ENCODE measurements at regions not wholly inside any gene's neighbourhood (a gene's known extent, or its start where the extent isn't known, plus 50 kb on each side); places are given as distances from the start of the nearest gene placed in this dataset.

DNA sequence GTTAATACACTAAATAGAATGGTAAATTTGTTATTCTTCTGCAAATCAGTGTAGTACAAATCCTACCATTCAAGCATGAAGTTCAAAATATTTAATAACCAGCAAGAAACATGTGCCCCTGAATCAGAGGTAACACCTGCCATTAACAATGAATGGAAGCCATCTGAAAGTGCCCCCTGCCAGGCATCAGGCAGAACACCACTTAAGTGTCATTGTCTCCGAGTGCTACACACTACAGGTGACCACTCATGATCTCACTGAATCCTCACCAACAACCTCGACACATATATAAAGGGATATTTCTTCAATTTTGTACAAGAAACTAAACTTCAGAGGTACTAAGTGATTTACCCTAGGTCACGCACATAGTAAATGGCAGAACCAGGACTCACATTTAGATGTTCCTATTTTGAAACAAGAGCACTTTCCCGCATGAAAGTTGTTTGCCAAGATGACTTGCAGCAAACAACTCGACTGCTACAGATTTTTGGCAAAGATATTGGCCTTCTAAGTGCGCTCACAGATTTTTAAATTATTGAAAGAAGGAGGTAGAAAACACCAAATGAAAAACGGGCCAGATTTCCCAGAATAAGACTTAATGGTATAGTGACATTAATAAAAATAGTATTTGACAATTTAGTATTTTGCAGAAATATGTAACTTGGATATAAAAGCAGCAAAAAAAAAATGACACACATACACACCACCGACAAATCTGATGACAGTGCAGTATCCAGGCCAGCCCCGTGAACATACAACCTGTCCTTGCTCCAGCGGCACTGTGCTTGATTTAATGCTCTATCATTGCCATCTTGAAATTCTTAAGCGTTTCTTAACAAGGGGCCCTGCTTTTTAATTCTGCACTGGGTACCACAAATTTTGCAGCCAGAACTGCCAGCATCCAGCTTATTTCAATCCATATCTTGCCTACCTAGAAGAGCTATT is 274.5 kb downstream of the ALDH8A1 start:
- 77 to 88% (median 87%) methylated on average over 11 of the region's 11 CpGs for WGBS, 4 donors
- no peak for TF ChIP-seq POLR2A (IDR thresholded peaks at IDR 0.05)
- TF ChIP-seq, protein P1, sequence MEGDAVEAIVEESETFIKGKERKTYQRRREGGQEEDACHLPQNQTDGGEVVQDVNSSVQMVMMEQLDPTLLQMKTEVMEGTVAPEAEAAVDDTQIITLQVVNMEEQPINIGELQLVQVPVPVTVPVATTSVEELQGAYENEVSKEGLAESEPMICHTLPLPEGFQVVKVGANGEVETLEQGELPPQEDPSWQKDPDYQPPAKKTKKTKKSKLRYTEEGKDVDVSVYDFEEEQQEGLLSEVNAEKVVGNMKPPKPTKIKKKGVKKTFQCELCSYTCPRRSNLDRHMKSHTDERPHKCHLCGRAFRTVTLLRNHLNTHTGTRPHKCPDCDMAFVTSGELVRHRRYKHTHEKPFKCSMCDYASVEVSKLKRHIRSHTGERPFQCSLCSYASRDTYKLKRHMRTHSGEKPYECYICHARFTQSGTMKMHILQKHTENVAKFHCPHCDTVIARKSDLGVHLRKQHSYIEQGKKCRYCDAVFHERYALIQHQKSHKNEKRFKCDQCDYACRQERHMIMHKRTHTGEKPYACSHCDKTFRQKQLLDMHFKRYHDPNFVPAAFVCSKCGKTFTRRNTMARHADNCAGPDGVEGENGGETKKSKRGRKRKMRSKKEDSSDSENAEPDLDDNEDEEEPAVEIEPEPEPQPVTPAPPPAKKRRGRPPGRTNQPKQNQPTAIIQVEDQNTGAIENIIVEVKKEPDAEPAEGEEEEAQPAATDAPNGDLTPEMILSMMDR (IDR thresholded peaks at IDR 0.05) = no peak

DNA sequence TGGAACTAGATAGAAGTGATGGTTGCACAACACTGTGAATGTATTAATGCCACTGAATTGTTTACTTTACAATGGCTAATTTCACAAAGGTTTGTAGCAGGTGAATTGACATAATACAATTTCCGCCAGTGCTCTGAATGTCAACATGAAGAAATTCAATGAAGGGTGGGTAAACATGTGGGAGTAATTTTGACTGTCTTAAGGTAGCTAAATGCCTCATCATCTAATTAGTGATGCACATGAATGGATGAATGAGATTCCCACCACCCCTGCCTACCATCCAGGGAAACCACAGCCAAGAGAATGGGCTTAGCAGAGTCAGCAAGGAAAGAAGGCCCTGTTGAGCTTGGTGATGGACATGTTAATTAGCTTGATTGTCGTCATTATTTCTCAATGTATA is 275.3 kb downstream of the ALDH8A1 start:
- no peak overlapping the region for H3K4me3 ChIP-seq
- TF ChIP-seq, protein P1 (IDR thresholded peaks at IDR 0.05) = no peak
- no peak for TF ChIP-seq POLR2A (IDR thresholded peaks at IDR 0.05)
- H3K27me3 ChIP-seq = no peaks in the 10 kb centered on the region
- no peaks in the 10 kb centered on the region for H3K36me3 ChIP-seq (replicated peaks in 1 of 2)
- intact Hi-C loops (cut with DNase I) = no loop called here
- 91 to 96% (median 93%) methylated on average over 2 of the region's 2 CpGs for WGBS, 4 donors
- DNase-seq = no peak
- H3K9me3 ChIP-seq (replicated peaks in 1 of 3) = no peaks in the 10 kb centered on the region
- no peaks in the 10 kb centered on the region for H3K4me1 ChIP-seq (replicated peaks in 1 of 2)
- H3K27ac ChIP-seq = no peak overlapping the region

More for the DNA sequence above, 274.5 kb downstream of the ALDH8A1 start:
- Histone ChIP-seq H3K4me1 (replicated peaks in 1 of 2) (no peaks in the 10 kb centered on the region), H3K9me3 (replicated peaks in 1 of 3) (no peaks in the 10 kb centered on the region), H3K36me3 (replicated peaks in 1 of 2) (no peaks in the 10 kb centered on the region), H3K27me3 (no peaks in the 10 kb centered on the region), H3K4me3 (no peak overlapping the region), H3K27ac (no peak overlapping the region)
- DNase-seq = no peak
- intact Hi-C loops (cut with DNase I) = no loop called here

DNA sequence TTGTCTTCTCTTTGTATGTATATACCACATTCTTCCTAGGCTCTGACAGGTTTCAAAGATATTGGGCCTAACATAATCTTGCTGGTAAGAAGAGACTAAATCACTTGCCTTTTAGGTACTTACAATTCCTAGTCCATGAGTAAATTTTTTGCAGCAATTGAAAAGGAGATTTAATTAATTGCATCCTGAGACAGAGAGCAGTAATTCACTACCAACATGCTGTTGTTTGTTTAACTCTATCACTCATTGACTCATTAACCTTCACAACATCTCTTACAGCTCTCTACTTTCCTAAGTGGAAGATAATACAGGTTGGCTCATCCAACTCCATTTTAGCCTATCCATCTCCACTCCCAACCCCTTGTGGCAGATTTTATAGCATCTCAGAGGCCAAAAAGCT is 280.4 kb downstream of the ALDH8A1 start:
- Histone ChIP-seq H3K4me3 (no peak overlapping the region), H3K27me3 (no peaks in the 10 kb centered on the region), H3K27ac (no peak overlapping the region), H3K4me1 (replicated peaks in 1 of 2) (no peaks in the 10 kb centered on the region), H3K36me3 (replicated peaks in 1 of 2) (no peaks in the 10 kb centered on the region), H3K9me3 (replicated peaks in 1 of 3) (no peaks in the 10 kb centered on the region)
- DNase-seq = no peak
- TF ChIP-seq, protein P1 (IDR thresholded peaks at IDR 0.05) = no peak
- no peak for TF ChIP-seq POLR2A (IDR thresholded peaks at IDR 0.05)
- intact Hi-C loops (cut with DNase I) = no loop called here

DNA sequence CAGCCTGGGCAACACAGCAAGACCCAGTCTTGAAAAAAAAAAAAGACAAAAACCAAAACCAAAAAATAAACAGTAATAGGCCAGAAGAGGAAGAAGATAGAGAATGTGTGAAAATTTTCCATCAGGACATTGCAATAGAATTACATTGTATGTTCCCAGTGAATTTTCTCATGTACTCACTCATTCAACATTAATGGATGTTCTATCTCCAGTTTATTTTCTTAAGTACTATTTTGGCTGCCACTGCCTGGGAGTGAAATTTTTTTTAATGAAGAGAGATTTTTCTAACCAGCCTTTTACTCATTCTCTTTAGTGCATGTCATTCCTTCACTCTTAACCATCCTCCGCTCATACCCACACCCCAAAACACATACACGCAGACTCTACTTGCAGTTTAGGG is 282.8 kb downstream of the ALDH8A1 start:
- TF ChIP-seq, protein P1 (IDR thresholded peaks at IDR 0.05) = no peak
- TF ChIP-seq POLR2A (IDR thresholded peaks at IDR 0.05) = no peak
- DNase-seq = no peak
- 93 to 100% (median 96%) methylated on average over 2 of the region's 2 CpGs for WGBS, 4 donors
- Histone ChIP-seq H3K27me3 (no peaks in the 10 kb centered on the region), H3K4me1 (replicated peaks in 1 of 2) (no peaks in the 10 kb centered on the region), H3K9me3 (replicated peaks in 1 of 3) (no peaks in the 10 kb centered on the region), H3K4me3 (no peak overlapping the region), H3K36me3 (replicated peaks in 1 of 2) (no peaks in the 10 kb centered on the region), H3K27ac (no peak overlapping the region)
- intact Hi-C loops (cut with DNase I) = no loop called here

Measured in adrenal gland (tissue), 9 donors.